ENCODE measurements at regions not wholly inside any gene's neighbourhood (a gene's known extent, or its start where the extent isn't known, plus 50 kb on each side); places are given as distances from the start of the nearest gene placed in this dataset.

- TF ChIP-seq POLR2A (IDR thresholded peaks at IDR 0.05; ENCODE audit: low read depth, low read length): no peak
- no peak for TF ChIP-seq POLR2AphosphoS5 (IDR thresholded peaks at IDR 0.05; ENCODE audit: low read depth, low read length)
Observed at GRCh38 chr5:158202801-158203200, 343.9 kb upstream of the CLINT1 start.

All from GM12892 (cell line).